OCI-LY3 (cell line): ENCODE measurements at regions not wholly inside any gene's neighbourhood (a gene's known extent, or its start where the extent isn't known, plus 50 kb on each side); places are given as distances from the start of the nearest gene placed in this dataset.

Experiments
- H2AFZ ChIP-seq: fragments of 200-600, 300-600 bp; shearing (Covaris generic); 2 replicates; pipeline ENCODE4 v1.6.0; 2014; ENCODE audit warnings: antibody characterized with exemption, low read depth, low read length
- H3K27ac ChIP-seq: fragments of 200-600, 300-600 bp; sonication (generic); 2 replicates; pipeline ENCODE4 v1.5.1; 2014; ENCODE audit warnings: mild to moderate bottlenecking, low read length, moderate library complexity, mixed read lengths
- H3K27me3 ChIP-seq: fragments of 200-600, 300-600 bp; sonication (generic); 2 replicates; pipeline ENCODE4 v1.6.1; 2014; ENCODE audit warnings: low read depth, low read length, mixed read lengths
- H3K36me3 ChIP-seq: fragments of 200-600, 300-600 bp; sonication (generic); replicated peaks from 2 replicates; pipeline ENCODE3; 2014; ENCODE audit warnings: low read depth, low read length, mixed read lengths
- H3K4me1 ChIP-seq: fragments of 300-600, 200-600 bp; sonication (generic); 2 replicates; pipeline ENCODE4 v1.6.1; 2014; ENCODE audit warnings: low read length, mixed read lengths
- H3K4me2 ChIP-seq: fragments of 200-600, 300-600 bp; sonication (generic); 2 replicates; pipeline ENCODE4 v1.6.1; 2014; ENCODE audit warnings: low read length, mixed read lengths
- H3K4me3 ChIP-seq: fragments of 300-600, 200-600 bp; sonication (generic); 2 replicates; pipeline ENCODE4 v1.5.1; 2014; ENCODE audit warnings: antibody characterized with exemption, mild to moderate bottlenecking, low read length, moderate library complexity
- H3K79me2 ChIP-seq: fragments of 300-600, 200-600 bp; shearing (Covaris generic); 2 replicates; pipeline ENCODE4 v1.6.1; 2014; ENCODE audit warnings: mild to moderate bottlenecking, low read length, mixed read lengths
- H3K9ac ChIP-seq: fragments of 300-600, 200-600 bp; shearing (Covaris generic); 2 replicates; pipeline ENCODE4 v1.6.0; 2014; ENCODE audit warnings: mild to moderate bottlenecking, low read length, moderate library complexity
- H3K9me3 ChIP-seq: fragments of 200-600, 300-600 bp; shearing (Covaris generic); 2 replicates; pipeline ENCODE4 v1.6.1; 2014; ENCODE audit warnings: low read length, mixed read lengths; ENCODE audit not compliant: insufficient read depth
- H4K20me1 ChIP-seq: fragments of 200-600, 300-600 bp; sonication (generic); 2 replicates; pipeline ENCODE4 v1.6.1; 2016; ENCODE audit warnings: low read length, mixed read lengths; ENCODE audit not compliant: insufficient read depth
- CTCF ChIP-seq: fragments of 200-600, 300-600 bp; sonication (generic); IDR thresholded peaks from 2 replicates; pipeline ENCODE4 v1.5.1; 2014; ENCODE audit warnings: antibody characterized with exemption, low read length, low read depth
- EZH2phosphoT487 ChIP-seq: fragments of 200-600 bp; shearing (Covaris generic); IDR thresholded peaks from 2 replicates; pipeline ENCODE4 v1.6.1; 2018; ENCODE audit warnings: antibody characterized with exemption, mixed run types, low read depth

GRCh38 chr4:117527601-117528000 is 442.2 kb upstream of the TRAM1L1 start:
- no peak for TF ChIP-seq CTCF
- H3K4me3 ChIP-seq, result no peak overlapping the region
- H3K9ac ChIP-seq, result no peak overlapping the region
- H3K79me2 ChIP-seq, result no peaks in the 10 kb centered on the region
- H3K36me3 ChIP-seq, result no peaks in the 10 kb centered on the region
- no peak overlapping the region for H3K27ac ChIP-seq
- no peaks in the 10 kb centered on the region for H3K9me3 ChIP-seq
- H3K4me2 ChIP-seq, result no peak overlapping the region
- no peak overlapping the region for H2AFZ ChIP-seq
- H3K4me1 ChIP-seq, result 0 out of 2 replicates have a peak, but pooled peaks cover 2% of the 10 kb centered on the region
- H3K27me3 ChIP-seq, result no peaks in the 10 kb centered on the region
- H4K20me1 ChIP-seq, result no peaks in the 10 kb centered on the region

- no peaks in the 10 kb centered on the region for H4K20me1 ChIP-seq
- H3K27me3 ChIP-seq, result no peaks in the 10 kb centered on the region
- no peaks in the 10 kb centered on the region for H3K36me3 ChIP-seq
- no peak overlapping the region for H3K4me3 ChIP-seq
- no peak overlapping the region for H3K4me2 ChIP-seq
- no peak overlapping the region for H2AFZ ChIP-seq
- no peaks in the 10 kb centered on the region for H3K79me2 ChIP-seq
- TF ChIP-seq EZH2phosphoT487, result no peak
- TF ChIP-seq CTCF, result no peak
- H3K9ac ChIP-seq, result no peak overlapping the region
- no peaks in the 10 kb centered on the region for H3K9me3 ChIP-seq
- H3K27ac ChIP-seq, result no peak overlapping the region
- H3K4me1 ChIP-seq, result 0 out of 2 replicates have a peak, but pooled peaks cover 2% of the 10 kb centered on the region
These were observed 444.0 kb upstream of the TRAM1L1 start for GRCh38 chr4:117529401-117529800.

GRCh38 chr4:117533501-117533900 is 448.1 kb upstream of the TRAM1L1 start:
- no peaks in the 10 kb centered on the region for H3K27me3 ChIP-seq
- H3K27ac ChIP-seq, result no peak overlapping the region
- H3K4me3 ChIP-seq, result no peak overlapping the region
- no peak overlapping the region for H2AFZ ChIP-seq
- H3K36me3 ChIP-seq, result no peaks in the 10 kb centered on the region
- H3K9me3 ChIP-seq, result no peaks in the 10 kb centered on the region
- no peak overlapping the region for H3K9ac ChIP-seq
- no peaks in the 10 kb centered on the region for H4K20me1 ChIP-seq
- H3K79me2 ChIP-seq, result no peaks in the 10 kb centered on the region
- H3K4me1 ChIP-seq, result 0 out of 2 replicates have a peak, but pooled peaks cover 2% of the 10 kb centered on the region
- no peak overlapping the region for H3K4me2 ChIP-seq
- TF ChIP-seq CTCF (no peak), EZH2phosphoT487 (no peak)

GRCh38 chr4:117545039-117545438 is 459.7 kb upstream of the TRAM1L1 start:
- H3K36me3 ChIP-seq, result no peaks in the 10 kb centered on the region
- H3K27ac ChIP-seq, result no peak overlapping the region

More at GRCh38 chr4:117545039-117545438, 459.7 kb upstream of the TRAM1L1 start:
- no peak for TF ChIP-seq CTCF
- TF ChIP-seq EZH2phosphoT487, result no peak
- no peak overlapping the region for H3K4me3 ChIP-seq
- H3K27me3 ChIP-seq, result no peaks in the 10 kb centered on the region
- no peaks in the 10 kb centered on the region for H3K79me2 ChIP-seq
- H3K9ac ChIP-seq, result no peak overlapping the region
- no peaks in the 10 kb centered on the region for H3K4me1 ChIP-seq
- H3K4me2 ChIP-seq, result no peak overlapping the region
- no peaks in the 10 kb centered on the region; the same call in 1 of the 2 replicates for H3K9me3 ChIP-seq
- H2AFZ ChIP-seq, result no peak overlapping the region
- no peaks in the 10 kb centered on the region for H4K20me1 ChIP-seq
